Stimulated activated CD4-positive, alpha-beta T cell treated with anti-CD3 and anti-CD28 coated beads, Interleukin-1b, Interleukin-23, amount 100 ng/mL, for 4 hours (primary cell): ENCODE measurements at regions not wholly inside any gene's neighbourhood (a gene's known extent, or its start where the extent isn't known, plus 50 kb on each side); places are given as distances from the start of the nearest gene placed in this dataset.
"Not testable (repeated sequence)": the region's sequence is repeated elsewhere in the genome, so short reads cannot be mapped to it uniquely, and the experiment has no call there.

Source experiments
- DNase-seq, 2 donors: peaks; one replicate each; pipeline ENCODE4 v3.0.0-alpha.2; 2020; ENCODE audit warnings: low read depth in 2 of 2

- DNase-seq, result no peak
These were observed 85.6 kb upstream of the SNX7 start for GRCh38 chr1:98575955-98576354.

GRCh38 chr1:98565951-98566350 lies 95.6 kb upstream of the SNX7 start:
- DNase-seq, result no peak

- DNase-seq, result no peak
These were observed 102.2 kb upstream of the SNX7 start for GRCh38 chr1:98559291-98559690.

GRCh38 chr1:98557895-98558294 lies 103.6 kb upstream of the SNX7 start:
- no peak for DNase-seq

GRCh38 chr1:98556521-98557158 lies 104.9 kb upstream of the SNX7 start:
- no peak for DNase-seq

- DNase-seq, result no peak
These were observed 105.7 kb upstream of the SNX7 start for GRCh38 chr1:98555814-98556213.

- DNase-seq, result not testable (repeated sequence)
These were observed 108.9 kb upstream of the SNX7 start for GRCh38 chr1:98552576-98553074.

- no peak for DNase-seq
These were observed 111.4 kb upstream of the SNX7 start for GRCh38 chr1:98550076-98550475.

GRCh38 chr1:98546319-98546718 lies 115.2 kb upstream of the SNX7 start:
- no peak for DNase-seq

- no peak for DNase-seq
These were observed 123.4 kb upstream of the SNX7 start for GRCh38 chr1:98538106-98538505.

- no peak for DNase-seq
These were observed 138.3 kb upstream of the SNX7 start for GRCh38 chr1:98523256-98523655.

GRCh38 chr1:98516306-98516705 lies 145.2 kb upstream of the SNX7 start:
- no peak for DNase-seq

GRCh38 chr1:98515744-98516143 lies 145.8 kb upstream of the SNX7 start:
- no peak for DNase-seq

- DNase-seq, result not testable (repeated sequence)
These were observed 149.3 kb upstream of the SNX7 start for GRCh38 chr1:98512216-98512615.

GRCh38 chr1:98503771-98504170 lies 157.8 kb upstream of the SNX7 start:
- no peak for DNase-seq

- DNase-seq, result no peak
These were observed 158.6 kb upstream of the SNX7 start for GRCh38 chr1:98502937-98503336.

- DNase-seq, result no peak
These were observed 161.2 kb upstream of the SNX7 start for GRCh38 chr1:98500324-98500723.

GRCh38 chr1:98498651-98499050 lies 162.9 kb upstream of the SNX7 start:
- DNase-seq, result no peak

- no peak for DNase-seq
These were observed 164.0 kb upstream of the SNX7 start for GRCh38 chr1:98497497-98497896.

GRCh38 chr1:98496256-98496995 lies 165.1 kb upstream of the SNX7 start:
- DNase-seq, result no peak

- no peak for DNase-seq
These were observed 168.1 kb upstream of the SNX7 start for GRCh38 chr1:98493469-98493868.

- no peak for DNase-seq
These were observed 171.4 kb upstream of the SNX7 start for GRCh38 chr1:98490099-98490498.

- no peak for DNase-seq
These were observed 173.9 kb upstream of the SNX7 start for GRCh38 chr1:98487620-98488019.
